Neural cell (in vitro differentiated cells): ENCODE measurements at regions not wholly inside any gene's neighbourhood (a gene's known extent, or its start where the extent isn't known, plus 50 kb on each side); places are given as distances from the start of the nearest gene placed in this dataset.

Experiments
- CTCF ChIP-seq: fragments of 450-650 bp; IDR thresholded peaks from 2 replicates; pipeline ENCODE4 v1.5.1; 2014; ENCODE audit warnings: antibody characterized with exemption, mild to moderate bottlenecking, moderate library complexity; ENCODE audit not compliant: poor library complexity, severe bottlenecking
- EZH2 ChIP-seq: fragments of 200-600, 300-800 bp; shearing (Covaris generic), sonication (generic); IDR thresholded peaks from 2 replicates; pipeline ENCODE4 v1.6.1; 2014; ENCODE audit warnings: antibody characterized with exemption, low read length, borderline replicate concordance, mild to moderate bottlenecking; ENCODE audit not compliant: insufficient read depth, poor library complexity, severe bottlenecking
- REST ChIP-seq: IDR thresholded peaks from 2 replicates; pipeline ENCODE4 v1.6.1; 2012; ENCODE audit warnings: borderline replicate concordance
- SMC3 ChIP-seq: fragments of 450-650 bp; conservative IDR thresholded peaks from 2 replicates; pipeline ENCODE4 v1.6.1; 2014; ENCODE audit warnings: antibody characterized with exemption, mild to moderate bottlenecking, moderate library complexity; ENCODE audit not compliant: poor library complexity

GRCh38 chr9:2354216-2354615 is 267.4 kb upstream of the VLDLR start:
- no peak for TF ChIP-seq REST
- TF ChIP-seq CTCF, result no peak
- TF ChIP-seq SMC3, result no peak
- TF ChIP-seq EZH2, result no peak
